H9 (cell line): ENCODE measurements at regions not wholly inside any gene's neighbourhood (a gene's known extent, or its start where the extent isn't known, plus 50 kb on each side); places are given as distances from the start of the nearest gene placed in this dataset.

Source experiments
- DNase-seq: peaks from one replicate; pipeline ENCODE4 v3.0.0-alpha.2; 2017
- H2AFZ ChIP-seq: one replicate; pipeline ENCODE4 v1.6.1; 2013; ENCODE audit warnings: mild to moderate bottlenecking, low read length, control low read depth, moderate library complexity
- H2AK5ac ChIP-seq: 2 replicates; pipeline ENCODE4 v1.6.1; 2013; ENCODE audit warnings: low read length, control low read depth, mixed read lengths; ENCODE audit not compliant: insufficient read length
- H2BK120ac ChIP-seq: one replicate; pipeline ENCODE4 v1.6.1; 2013; ENCODE audit warnings: low read depth, mild to moderate bottlenecking, low read length, control low read depth, inconsistent platforms; ENCODE audit not compliant: poor library complexity, severe bottlenecking
- H2BK12ac ChIP-seq: 2 replicates; pipeline ENCODE4 v1.6.1; 2013; ENCODE audit warnings: low read length, control low read depth, mixed read lengths, low read depth; ENCODE audit not compliant: insufficient read length
- H2BK15ac ChIP-seq: 2 replicates; pipeline ENCODE4 v1.6.1; 2013; ENCODE audit warnings: low read depth, low read length, control low read depth
- H2BK20ac ChIP-seq: one replicate; pipeline ENCODE4 v1.6.1; 2013; ENCODE audit warnings: low read depth, mild to moderate bottlenecking, low read length, control low read depth, inconsistent platforms; ENCODE audit not compliant: poor library complexity, severe bottlenecking
- H2BK5ac ChIP-seq: 2 replicates; pipeline ENCODE4 v1.6.1; 2013; ENCODE audit warnings: low read length, control low read depth, mixed read lengths; ENCODE audit not compliant: insufficient read length
- H3K14ac ChIP-seq: 2 replicates; pipeline ENCODE4 v1.6.1; 2013; ENCODE audit warnings: low read length, control low read depth; ENCODE audit not compliant: insufficient read depth
- H3K18ac ChIP-seq: 2 replicates; pipeline ENCODE4 v1.6.1; 2013; ENCODE audit warnings: low read depth, mild to moderate bottlenecking, mixed read lengths, low read length, control low read depth; ENCODE audit not compliant: insufficient read length
- H3K23ac ChIP-seq: 2 replicates; pipeline ENCODE4 v1.6.1; 2013; ENCODE audit warnings: low read length, control low read depth, mixed read lengths, low read depth; ENCODE audit not compliant: insufficient read length
- H3K23me2 ChIP-seq: 2 replicates; pipeline ENCODE4 v1.6.1; 2013; ENCODE audit warnings: low read depth, mild to moderate bottlenecking, mixed read lengths, low read length, control low read depth; ENCODE audit not compliant: insufficient read length, poor library complexity, severe bottlenecking
- H3K27ac ChIP-seq: 2 replicates; pipeline ENCODE4 v1.5.1; 2013; ENCODE audit warnings: low read length, control low read depth, mixed read lengths, low read depth; ENCODE audit not compliant: insufficient read length
- H3K27me3 ChIP-seq: 2 replicates; pipeline ENCODE4 v1.6.1; 2013; ENCODE audit warnings: low read length, control low read depth, inconsistent platforms; ENCODE audit not compliant: insufficient read depth
- H3K4ac ChIP-seq: 2 replicates; pipeline ENCODE4 v1.6.1; 2013; ENCODE audit warnings: low read depth, mild to moderate bottlenecking, control low read depth, inconsistent platforms, low read length, moderate library complexity
- H3K4me1 ChIP-seq: 2 replicates; pipeline ENCODE4 v1.6.1; 2013; ENCODE audit warnings: low read length, control low read depth, inconsistent platforms; ENCODE audit not compliant: insufficient read depth
- H3K4me2 ChIP-seq: 2 replicates; pipeline ENCODE4 v1.6.1; 2013; ENCODE audit warnings: low read length, control low read depth, mixed read lengths; ENCODE audit not compliant: insufficient read length, insufficient read depth
- H3K56ac ChIP-seq: 2 replicates; pipeline ENCODE4 v1.6.1; 2013; ENCODE audit warnings: low read depth, mild to moderate bottlenecking, mixed read lengths, low read length, control low read depth; ENCODE audit not compliant: insufficient read length
- H3K79me1 ChIP-seq: 2 replicates; pipeline ENCODE4 v1.6.1; 2013; ENCODE audit warnings: low read depth, mild to moderate bottlenecking, moderate library complexity, low read length, control low read depth, inconsistent platforms; ENCODE audit not compliant: insufficient read depth, poor library complexity, severe bottlenecking
- H3K79me2 ChIP-seq: 2 replicates; pipeline ENCODE4 v1.6.1; 2013; ENCODE audit warnings: low read length, control low read depth, inconsistent platforms; ENCODE audit not compliant: insufficient read depth
- H3K9ac ChIP-seq: 2 replicates; pipeline ENCODE4 v1.6.1; 2013; ENCODE audit warnings: low read length, control low read depth, mixed read lengths; ENCODE audit not compliant: insufficient read length; ENCODE audit errors: extremely low read depth
- H3K9me3 ChIP-seq: one replicate; pipeline ENCODE4 v1.6.1; 2013; ENCODE audit warnings: low read depth, low read length, inconsistent platforms; ENCODE audit not compliant: control insufficient read depth
- H3T11ph ChIP-seq: one replicate; pipeline ENCODE4 v1.6.1; 2013; ENCODE audit warnings: mild to moderate bottlenecking, low read length, control low read depth, inconsistent platforms
- H4K20me1 ChIP-seq: one replicate; pipeline ENCODE4 v1.6.1; 2013; ENCODE audit not compliant: control insufficient read depth, insufficient read length, insufficient read depth
- H4K5ac ChIP-seq: 2 replicates; pipeline ENCODE4 v1.6.1; 2013; ENCODE audit warnings: low read depth, mild to moderate bottlenecking, mixed read lengths, low read length, control low read depth; ENCODE audit not compliant: insufficient read length
- H4K8ac ChIP-seq: replicated peaks from 2 replicates; pipeline ENCODE4 v1.6.1; 2013; ENCODE audit warnings: low read length, control low read depth, mixed read lengths, low read depth; ENCODE audit not compliant: insufficient read length
- H4K91ac ChIP-seq: 2 replicates; pipeline ENCODE4 v1.6.1; 2013; ENCODE audit warnings: low read depth, mild to moderate bottlenecking, moderate library complexity, mixed read lengths, low read length, control low read depth; ENCODE audit not compliant: insufficient read length
- H3K27ac Mint-ChIP-seq, 3 experiments: 2 replicates in 2 of 3; 3 replicates in 1 of 3; pipeline ENCODE4 v1.8.0; 2020 to 2021; ENCODE audit warnings: mixed read lengths in 3 of 3, mild to moderate bottlenecking in 1 of 3, moderate library complexity in 1 of 3
- H3K27me3 Mint-ChIP-seq: 2 replicates; pipeline ENCODE4 v1.8.0; 2021; ENCODE audit warnings: low read depth, mild to moderate bottlenecking, moderate library complexity, mixed read lengths
- H3K36me3 Mint-ChIP-seq, 3 experiments: 2 replicates in 2 of 3; 3 replicates in 1 of 3; pipeline ENCODE4 v1.8.0; 2020 to 2021; ENCODE audit warnings: low read depth in 3 of 3, mixed read lengths in 3 of 3; ENCODE audit not compliant: insufficient read depth in 1 of 3
- H3K4me1 Mint-ChIP-seq, 2 experiments: 2 replicates each; pipeline ENCODE4 v1.8.0; 2020; ENCODE audit warnings: mixed read lengths in 2 of 2
- H3K4me3 Mint-ChIP-seq, 2 experiments: 2 replicates in 1 of 2; 3 replicates in 1 of 2; pipeline ENCODE4 v1.8.0; 2020 to 2021; ENCODE audit warnings: mild to moderate bottlenecking in 2 of 2, mixed read lengths in 2 of 2, moderate library complexity in 1 of 2
- H3K9me3 Mint-ChIP-seq, 2 experiments: 2 replicates in 1 of 2; 3 replicates in 1 of 2; pipeline ENCODE4 v1.8.0; 2020; ENCODE audit warnings: mild to moderate bottlenecking in 2 of 2, mixed read lengths in 2 of 2, moderate library complexity in 1 of 2
- CTCF ChIP-seq: fragments of 200-600 bp; sonication (generic); conservative IDR thresholded peaks from 3 replicates; pipeline ENCODE4 v1.8.0; 2021; ENCODE audit warnings: antibody characterized with exemption, mild to moderate bottlenecking
- WGBS: extraction: QIAGEN DNeasy Blood & Tissue Kit; methylation state at CpG from one replicate; pipeline ENCODE4 v1.1.7; 2013; ENCODE audit warnings: missing lambda C conversion rate, low lambda C conversion rate, mixed read lengths; ENCODE audit not compliant: insufficient read length; ENCODE audit errors: extremely low coverage; 5-methylcytosine and 5-hydroxymethylcytosine counted together

- Mint-ChIP-seq H3K36me3 (peaks cover 8 to 18% (median 17%) of the 10 kb centered on the region in 3 experiments), H3K27ac (no peak overlapping the region), H3K4me3 (no peak overlapping the region), H3K27me3 (no peaks in the 10 kb centered on the region; the same call in 1 of the 2 replicates), H3K4me1 (peaks cover 16 to 24% of the 10 kb centered on the region in 2 experiments), H3K9me3 (peaks cover 18% of the 10 kb centered on the region in 2 experiments)
- Histone ChIP-seq H2BK12ac (no peak overlapping the region), H2BK15ac (no peak overlapping the region), H4K5ac (no peak overlapping the region), H3T11ph (no peak overlapping the region), H3K9me3 (peaks cover 15% of the 10 kb centered on the region), H4K91ac (no peak overlapping the region), H3K23ac (no peak overlapping the region), H2AK5ac (no peak overlapping the region), H2AFZ (no peak overlapping the region), H3K79me1 (no peaks in the 10 kb centered on the region), H4K8ac (no peak overlapping the region), H3K56ac (no peak overlapping the region), H3K14ac (no peak overlapping the region), H3K18ac (no peak overlapping the region), H3K4me2 (no peak overlapping the region), H3K79me2 (no peaks in the 10 kb centered on the region), H3K9ac (no peak overlapping the region), H3K4ac (no peak overlapping the region), H2BK120ac (no peak overlapping the region), H3K27ac (no peak overlapping the region), H3K27me3 (no peaks in the 10 kb centered on the region), H2BK20ac (no peak overlapping the region), H3K4me1 (no peaks in the 10 kb centered on the region), H2BK5ac (no peak overlapping the region), H3K23me2 (no peaks in the 10 kb centered on the region), H4K20me1 (no peaks in the 10 kb centered on the region)
- DNase-seq = no peak
- no peak for TF ChIP-seq CTCF
- no CpG with 5 or more reads among the region's 2 CpGs for WGBS
Measured at GRCh38 chr4:123583043-123583442, 186.4 kb downstream of the SPRY1 start.
